ENCODE measurements at regions not wholly inside any gene's neighbourhood (a gene's known extent, or its start where the extent isn't known, plus 50 kb on each side); places are given as distances from the start of the nearest gene placed in this dataset.
"Not testable (repeated sequence)": the region's sequence is repeated elsewhere in the genome, so short reads cannot be mapped to it uniquely, and the experiment has no call there.

- no peak for ATAC-seq
- ChIA-PET POLR2A (no interaction called here), CTCF (interaction anchor here (0.6 kb wide), 1 partner anchor 275 kb away, joined by 3 read pairs; no protein-coding TSS in a partner anchor)
- TF ChIP-seq KDM1A (IDR thresholded peaks at IDR 0.05; ENCODE audit: low read depth): no peak
- FAIRE-seq: no peak
- H3K4me2 ChIP-seq: no peak overlapping the region
- no peaks in the 10 kb centered on the region for H3K4me1 ChIP-seq
- no peak overlapping the region for H3K4me3 ChIP-seq
- no peak for DNase-seq (ENCODE audit: low read depth in 1 of 2, low spot score in 1 of 2)
- no peak overlapping the region for H3K27ac ChIP-seq
- WGBS (ENCODE audit: missing lambda C conversion rate): 13% methylated on average over 6 of the region's 6 CpGs
- peaks cover 2% of the 10 kb centered on the region; the same call in 1 of the 3 replicates for H3K9me3 ChIP-seq
Measured at GRCh38 chr3:6425289-6425820, 435.6 kb upstream of the GRM7 start.

GRCh38 chr3:6428276-6428675 lies 432.6 kb upstream of the GRM7 start:
- H3K4me2 ChIP-seq; FAIRE-seq; H3K4me1 ChIP-seq; ATAC-seq; H3K4me3 ChIP-seq; DNase-seq (ENCODE audit: low read depth in 1 of 2, low spot score in 1 of 2); H3K27ac ChIP-seq; H3K9me3 ChIP-seq; CTCF ChIA-PET; POLR2A ChIA-PET: not testable (repeated sequence)
- WGBS (ENCODE audit: missing lambda C conversion rate): 40% methylated on average over 2 of the region's 2 CpGs

- H3K4me1 ChIP-seq: no peaks in the 10 kb centered on the region
- POLR2A ChIA-PET: no interaction called here
- H3K4me2 ChIP-seq: no peak overlapping the region
- ATAC-seq (no peak), FAIRE-seq (no peak), DNase-seq (ENCODE audit: low read depth in 1 of 2, low spot score in 1 of 2) (no peak)
- CTCF ChIA-PET: interaction anchor here (0.6 kb wide), 1 partner anchor 8 kb away, joined by 3 read pairs; no protein-coding TSS in a partner anchor
- no peaks in the 10 kb centered on the region for H3K9me3 ChIP-seq
- H3K27ac ChIP-seq: no peak overlapping the region
- H3K4me3 ChIP-seq: no peak overlapping the region
- TF ChIP-seq MAX (IDR thresholded peaks at IDR 0.05): no peak
- no peak for TF ChIP-seq KDM5A (IDR thresholded peaks at IDR 0.05)
- no peak for TF ChIP-seq ATOH8 (CRISPR knock-in tag; IDR thresholded peaks at IDR 0.05; ENCODE audit: low read depth)
- no peak for TF ChIP-seq CEBPB (IDR thresholded peaks at IDR 0.05)
- no peak for TF ChIP-seq ESRRA (IDR thresholded peaks at IDR 0.05; ENCODE audit: borderline replicate concordance, low read length)
- TF ChIP-seq NR3C1 (IDR thresholded peaks at IDR 0.05): no peak
- TF ChIP-seq FOXS1 (CRISPR knock-in tag; IDR thresholded peaks at IDR 0.05): no peak
- TF ChIP-seq FOSL2 (IDR thresholded peaks at IDR 0.05): no peak
- no peak for TF ChIP-seq FOSL2 (CRISPR knock-in tag; IDR thresholded peaks at IDR 0.05)
- TF ChIP-seq HOXA7 (CRISPR knock-in tag; IDR thresholded peaks at IDR 0.05): no peak
- WGBS (ENCODE audit: missing lambda C conversion rate): 11% methylated on average over 1 of the region's 1 CpG
Measured at GRCh38 chr3:6435951-6436350, 425.0 kb upstream of the GRM7 start.

- POLR2A ChIA-PET: no interaction called here
- FAIRE-seq: no peak
- TF ChIP-seq TP53 (CRISPR knock-in tag; IDR thresholded peaks at IDR 0.05) (no peak), NPAS2 (CRISPR knock-in tag; IDR thresholded peaks at IDR 0.05; ENCODE audit: borderline replicate concordance) (no peak), ELK1 (IDR thresholded peaks at IDR 0.05; ENCODE audit: low read depth, low read length) (no peak), JUNB (IDR thresholded peaks at IDR 0.05) (no peak)
- CTCF ChIA-PET: no interaction called here
- Histone ChIP-seq H3K4me2 (no peak overlapping the region), H3K27ac (no peak overlapping the region), H3K4me1 (no peaks in the 10 kb centered on the region), H3K4me3 (no peak overlapping the region), H3K9me3 (no peaks in the 10 kb centered on the region)
- ATAC-seq: no peak
- DNase-seq (ENCODE audit: low read depth in 1 of 2, low spot score in 1 of 2): no peak
- WGBS (ENCODE audit: missing lambda C conversion rate): 3% methylated on average over 3 of the region's 3 CpGs
Measured at GRCh38 chr3:6437631-6438030, 423.3 kb upstream of the GRM7 start.

GRCh38 chr3:6438031-6438430 lies 422.9 kb upstream of the GRM7 start:
- 29% methylated on average over 3 of the region's 3 CpGs for WGBS (ENCODE audit: missing lambda C conversion rate)
- Histone ChIP-seq H3K4me1 (no peaks in the 10 kb centered on the region), H3K4me3 (no peak overlapping the region), H3K27ac (no peak overlapping the region), H3K4me2 (no peak overlapping the region), H3K9me3 (no peaks in the 10 kb centered on the region)
- CTCF ChIA-PET: no interaction called here
- ATAC-seq (no peak), FAIRE-seq (no peak), DNase-seq (ENCODE audit: low read depth in 1 of 2, low spot score in 1 of 2) (no peak)
- POLR2A ChIA-PET: no interaction called here
- TF ChIP-seq RCOR1 (IDR thresholded peaks at IDR 0.05; ENCODE audit: low read depth, low read length) (no peak), NPAS2 (CRISPR knock-in tag; IDR thresholded peaks at IDR 0.05; ENCODE audit: borderline replicate concordance) (no peak), ATOH8 (CRISPR knock-in tag; IDR thresholded peaks at IDR 0.05; ENCODE audit: low read depth) (no peak), HOXA7 (CRISPR knock-in tag; IDR thresholded peaks at IDR 0.05) (no peak), CEBPB (IDR thresholded peaks at IDR 0.05) (no peak), RAD21 (conservative IDR thresholded peaks at IDR 0.05 in 1 of 2, IDR thresholded peaks at IDR 0.05 in 1 of 2) (no peak), FOXS1 (CRISPR knock-in tag; IDR thresholded peaks at IDR 0.05) (no peak), HMGXB4 (CRISPR knock-in tag; IDR thresholded peaks at IDR 0.05; ENCODE audit: borderline replicate concordance) (no peak), SMC3 (IDR thresholded peaks at IDR 0.05) (no peak), CBX8 (IDR thresholded peaks at IDR 0.05) (no peak), ZFP36 (IDR thresholded peaks at IDR 0.05; ENCODE audit: borderline replicate concordance, partially characterized antibody) (no peak), FOSL2 (IDR thresholded peaks at IDR 0.05) (no peak), FOSL2 (CRISPR knock-in tag; IDR thresholded peaks at IDR 0.05) (no peak), JUN (IDR thresholded peaks at IDR 0.05) (no peak), EHF (CRISPR knock-in tag; IDR thresholded peaks at IDR 0.05) (no peak)

Data from A549 (cell line).